Tibial nerve (tissue), 4 donors: ENCODE measurements at regions not wholly inside any gene's neighbourhood (a gene's known extent, or its start where the extent isn't known, plus 50 kb on each side); places are given as distances from the start of the nearest gene placed in this dataset.

Experiments
- CTCF ChIP-seq, 5 experiments: fragments of 200-600 bp in 3 of 5; fragments of 450-650 bp in 2 of 5; sonication (generic) in 3 of 5; IDR thresholded peaks; one replicate each; pipeline ENCODE4 v1.5.1; 2016 to 2019; ENCODE audit warnings: antibody characterized with exemption in 5 of 5, mild to moderate bottlenecking in 3 of 5, moderate library complexity in 2 of 5
- EP300 ChIP-seq, 2 donors: sonication (generic); formaldehyde crosslinking; IDR thresholded peaks; one replicate each; pipeline ENCODE4 v1.6.1; 2017; ENCODE audit warnings: antibody characterized with exemption in 2 of 2, mild to moderate bottlenecking in 1 of 2
- POLR2A ChIP-seq, 2 donors: fragments of 450-650 bp; IDR thresholded peaks; one replicate each; pipeline ENCODE4 v1.6.1; 2017; ENCODE audit warnings: antibody characterized with exemption in 2 of 2, mild to moderate bottlenecking in 2 of 2, moderate library complexity in 2 of 2

- no peak for TF ChIP-seq CTCF (IDR thresholded peaks at IDR 0.05)
- TF ChIP-seq POLR2A (IDR thresholded peaks at IDR 0.05), result no peak
- TF ChIP-seq EP300 (IDR thresholded peaks at IDR 0.05), result no peak
Observed at GRCh38 chr6:139586273-139586672, 211.8 kb upstream of the CITED2 start.
